ENCODE measurements at regions not wholly inside any gene's neighbourhood (a gene's known extent, or its start where the extent isn't known, plus 50 kb on each side); places are given as distances from the start of the nearest gene placed in this dataset.

DNA sequence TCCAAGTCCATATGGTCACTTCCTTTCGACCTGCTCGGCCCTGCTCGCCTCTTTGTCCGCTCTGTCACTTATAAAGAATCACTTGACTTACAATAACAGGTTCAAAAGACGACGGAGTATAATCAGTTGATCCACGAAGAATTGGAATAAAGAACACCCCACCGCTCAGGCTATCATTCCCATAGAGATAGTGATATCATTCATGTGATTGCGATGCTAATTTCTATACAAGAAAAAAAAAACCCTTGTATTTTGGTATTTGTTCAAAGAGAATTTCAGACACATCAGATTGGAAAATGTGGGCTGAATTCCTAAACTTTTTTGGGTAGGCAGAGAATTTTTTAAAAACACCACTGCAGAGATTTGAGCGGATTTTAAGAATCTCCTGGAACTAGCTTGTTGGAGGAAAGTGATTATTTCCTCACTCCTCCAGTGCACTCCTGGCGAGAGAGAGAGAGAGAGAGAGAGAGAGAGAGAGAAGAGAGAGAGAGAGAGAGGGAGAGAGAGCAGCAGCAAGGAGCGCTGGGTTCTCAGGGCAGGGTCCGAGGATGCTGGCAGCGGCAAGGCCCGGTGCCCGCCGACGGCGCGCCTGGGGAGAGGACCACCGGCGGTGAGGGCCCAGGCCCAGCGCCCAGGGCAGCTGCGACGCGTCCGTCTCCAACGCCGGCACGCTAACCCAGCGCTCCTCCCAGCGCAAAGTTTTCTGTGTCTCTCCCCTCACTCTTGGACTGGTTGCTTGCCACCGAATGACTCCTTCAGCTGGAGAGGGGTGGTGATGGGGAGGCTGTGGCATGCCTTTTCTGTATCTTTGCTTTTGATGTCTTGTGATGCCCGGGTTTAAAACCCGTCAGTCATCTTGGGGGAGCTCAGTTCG, 149.0 kb upstream of the ZNF536 start:
- no peak for FAIRE-seq

DNA sequence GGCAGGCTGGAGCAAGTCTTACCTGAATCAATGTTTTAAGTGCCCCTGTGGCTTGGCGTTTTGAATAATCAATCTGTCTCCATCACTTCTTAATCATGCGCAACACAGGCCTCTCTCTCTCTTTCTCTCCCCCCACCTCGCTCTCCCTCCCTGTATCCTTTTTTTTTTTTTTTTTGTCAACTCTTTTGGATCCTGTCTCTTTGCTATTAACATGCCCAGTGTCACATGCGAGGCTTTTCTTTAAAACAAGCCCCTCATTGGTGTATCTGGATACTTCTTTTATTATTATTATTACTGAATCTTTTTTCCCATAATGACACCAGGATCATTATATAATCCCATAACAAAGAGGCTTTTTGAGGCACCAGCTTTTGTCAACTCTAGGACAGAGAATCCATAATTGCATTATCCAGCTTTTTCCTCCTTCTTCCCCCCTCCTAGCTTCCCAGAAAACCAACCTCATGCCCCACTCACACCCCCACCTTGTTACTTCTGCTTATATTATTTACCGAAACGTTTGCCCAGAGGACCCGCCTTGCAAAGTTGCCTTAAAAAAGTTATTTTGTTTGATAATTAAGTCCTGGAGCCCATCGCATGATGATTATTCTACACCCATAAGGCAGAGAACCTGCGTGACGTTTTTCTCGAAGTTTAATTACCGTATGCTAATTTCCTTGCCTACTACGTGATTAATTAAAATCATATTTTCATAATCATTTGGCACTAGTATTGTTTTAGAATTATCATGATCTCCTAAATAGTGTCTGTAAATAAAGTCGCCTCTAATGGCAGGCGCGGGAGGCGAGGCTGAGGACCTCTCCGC, 148.1 kb upstream of the ZNF536 start:
- FAIRE-seq: no peak

DNA sequence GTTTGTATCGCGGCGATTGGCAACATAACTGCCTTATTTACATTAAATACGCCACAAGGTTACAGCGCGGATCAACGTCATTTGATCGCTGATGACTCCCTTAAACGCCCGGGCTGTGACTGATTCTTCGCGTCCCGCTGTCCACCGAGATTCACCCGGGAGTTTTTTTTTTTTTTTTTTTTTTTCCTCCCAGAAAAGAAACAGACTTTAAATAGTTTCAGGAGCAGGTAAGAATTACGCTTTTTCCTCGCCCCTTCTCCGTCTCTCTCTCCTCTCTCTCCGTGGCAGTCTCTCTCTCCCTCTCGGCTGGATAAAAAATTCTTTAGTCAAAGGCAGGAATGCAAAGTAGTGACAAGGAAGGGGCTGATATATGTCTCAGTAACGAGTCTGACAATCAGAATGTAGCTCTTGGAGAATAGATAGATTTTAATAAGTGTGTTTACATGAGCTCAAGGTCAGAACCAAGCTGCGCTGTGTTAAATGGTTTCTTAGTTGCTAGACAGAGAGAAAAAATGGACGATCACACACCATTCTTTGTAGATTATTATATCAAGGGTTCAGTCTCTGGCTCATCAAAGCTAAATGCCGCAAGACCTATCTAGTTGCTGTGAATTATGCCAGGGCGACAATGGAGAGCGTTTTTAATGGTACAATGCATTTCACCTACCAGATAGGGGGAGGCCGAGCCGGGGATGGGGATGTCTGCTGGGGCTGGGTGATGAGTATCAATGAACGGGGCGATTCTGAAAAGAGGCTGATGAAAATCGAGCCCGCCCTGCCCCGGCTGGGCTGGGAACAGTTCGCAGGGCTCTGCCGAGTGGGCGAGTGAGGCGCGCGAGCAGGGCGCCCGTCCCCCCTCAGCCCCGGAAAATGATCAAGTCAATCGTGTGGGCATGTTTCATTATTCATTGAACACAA, 147.2 kb upstream of the ZNF536 start:
- FAIRE-seq: no peak

- FAIRE-seq: no peak
Measured at GRCh38 chr19:30225676-30226463, 146.3 kb upstream of the ZNF536 start.

DNA sequence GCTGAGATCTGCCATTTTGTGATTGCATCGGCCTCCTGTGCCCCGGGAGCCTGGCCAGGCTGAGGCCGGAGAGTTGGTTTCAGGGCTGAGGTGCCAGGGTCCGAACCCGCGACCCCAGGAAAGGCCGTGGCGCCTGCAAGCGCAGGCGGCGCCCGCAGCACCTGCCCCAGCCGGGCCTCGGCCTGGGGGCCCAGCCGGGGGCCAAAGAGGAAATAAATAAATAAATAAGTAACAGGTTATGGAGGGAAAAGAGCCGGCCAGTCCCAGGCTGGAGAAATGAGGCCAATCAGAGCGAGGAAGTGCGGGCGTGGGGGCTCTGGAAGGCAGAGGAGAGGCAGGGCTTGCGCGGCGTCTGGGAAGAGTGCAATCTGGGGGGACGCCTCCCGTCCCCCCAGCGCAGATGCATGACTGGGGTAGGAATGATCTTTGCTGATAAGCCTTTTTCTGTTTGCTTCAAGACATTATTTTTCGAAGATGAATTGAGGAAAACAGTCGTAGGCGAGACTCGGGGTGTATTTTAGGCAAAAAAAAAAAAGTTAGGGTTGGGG, 145.6 kb upstream of the ZNF536 start:
- no peak for FAIRE-seq

GRCh38 chr19:30227012-30227621, 145.1 kb upstream of the ZNF536 start:
- FAIRE-seq: no peak

- no peak for FAIRE-seq
Measured at GRCh38 chr19:30227661-30228112, 144.5 kb upstream of the ZNF536 start.

GRCh38 chr19:30228113-30228834, 143.9 kb upstream of the ZNF536 start:
- no peak for FAIRE-seq

DNA sequence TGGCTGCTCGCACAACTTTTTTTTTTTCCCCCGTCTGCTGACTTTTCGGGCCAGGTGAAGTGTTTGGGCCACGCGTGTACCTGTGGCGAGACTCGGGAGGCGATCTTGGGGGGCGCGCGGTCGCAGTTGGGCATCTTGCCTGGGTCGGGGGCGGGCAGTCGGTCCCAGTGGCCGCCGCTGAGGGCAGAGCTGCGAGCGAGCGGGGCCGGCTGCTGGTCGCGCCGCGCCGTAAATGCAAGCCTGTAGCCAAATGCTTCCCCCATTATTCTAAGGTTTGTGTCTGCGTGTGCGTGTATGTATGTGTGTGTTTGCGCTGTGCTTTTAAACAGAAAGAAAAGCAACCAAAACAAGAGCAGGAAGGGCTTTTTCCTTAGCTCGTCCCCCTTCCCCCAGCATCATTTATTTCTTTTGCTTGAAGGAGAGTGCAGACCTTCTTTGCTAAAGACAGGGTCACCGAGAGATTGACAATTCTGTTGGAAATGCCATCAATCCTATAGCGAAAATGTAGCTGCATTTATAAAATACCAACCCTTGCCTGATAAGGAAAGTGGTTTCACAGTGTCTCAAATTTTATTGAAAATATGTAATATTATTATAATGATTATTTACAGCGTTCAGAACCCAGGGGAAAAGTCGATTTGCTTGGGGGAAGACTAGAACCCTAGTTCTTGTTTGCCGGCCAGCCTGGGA, 143.2 kb upstream of the ZNF536 start:
- no peak for FAIRE-seq

GRCh38 chr19:30229525-30230174, 142.5 kb upstream of the ZNF536 start:
- no peak for FAIRE-seq

DNA sequence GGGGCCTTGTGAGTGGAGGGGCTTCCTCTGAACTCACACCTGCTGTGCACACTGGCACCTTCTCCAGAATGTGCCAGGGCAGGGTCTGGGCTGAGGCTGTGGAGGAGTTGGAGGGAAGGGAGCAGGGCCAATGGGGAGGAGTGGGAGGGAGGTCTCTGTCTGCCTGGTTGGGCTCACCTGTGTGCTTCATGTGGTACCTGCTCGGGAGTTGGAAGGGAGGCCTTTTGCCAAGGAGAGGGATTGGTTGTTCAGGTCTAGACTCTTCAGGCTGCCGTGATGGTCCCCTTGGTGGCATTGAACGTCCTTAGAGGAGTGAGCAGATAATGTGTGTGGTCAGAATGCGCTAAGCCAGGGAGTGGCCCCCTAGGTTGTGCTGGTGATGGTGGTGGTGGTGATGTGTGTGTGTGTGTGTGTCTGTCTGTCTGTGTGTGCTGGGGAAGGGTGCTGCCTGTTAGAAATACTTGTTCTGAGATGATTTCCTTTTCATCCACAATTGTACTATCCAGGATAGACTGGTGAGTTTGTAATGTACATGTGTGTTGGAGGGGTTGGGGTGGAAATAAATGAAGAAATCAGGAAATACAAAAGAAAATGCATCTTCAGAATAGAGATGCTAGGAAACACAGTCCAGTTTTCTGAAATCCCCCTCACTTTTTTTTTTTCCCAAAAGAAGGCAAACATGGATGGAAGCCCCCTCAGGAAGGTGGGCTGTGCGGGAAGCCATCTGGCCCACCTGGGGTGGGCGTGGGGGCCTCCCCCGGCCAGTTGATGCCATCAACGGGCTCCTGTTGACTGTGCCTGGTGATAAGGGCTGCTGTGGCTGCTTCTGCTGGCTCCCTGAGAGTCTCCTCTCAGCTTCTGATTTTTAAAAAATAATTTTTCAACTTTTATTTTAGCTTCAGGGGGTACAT, 140.5 kb upstream of the ZNF536 start:
- no peak for FAIRE-seq

- FAIRE-seq: no peak
Measured at GRCh38 chr19:30233375-30233774, 138.8 kb upstream of the ZNF536 start.

DNA sequence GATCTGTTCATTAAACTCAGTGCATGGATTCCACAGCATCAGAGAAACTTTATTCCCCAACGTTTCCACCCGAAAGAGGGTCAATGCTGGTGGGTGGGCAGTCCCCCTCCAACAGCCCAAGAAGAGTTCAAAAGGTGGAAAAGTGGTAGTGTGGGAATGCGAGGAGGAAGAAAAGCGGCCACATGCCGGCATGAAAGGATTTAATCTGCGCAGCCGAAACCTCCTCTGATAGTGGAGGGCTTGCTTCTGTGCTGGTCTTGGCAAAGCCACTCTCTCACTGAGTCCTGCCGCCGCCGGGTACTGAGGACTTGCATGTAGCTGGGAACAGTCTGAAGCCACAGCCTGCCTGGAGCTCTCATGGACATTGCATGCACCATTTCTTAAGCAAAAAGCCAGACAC, 136.2 kb upstream of the ZNF536 start:
- FAIRE-seq: no peak

DNA sequence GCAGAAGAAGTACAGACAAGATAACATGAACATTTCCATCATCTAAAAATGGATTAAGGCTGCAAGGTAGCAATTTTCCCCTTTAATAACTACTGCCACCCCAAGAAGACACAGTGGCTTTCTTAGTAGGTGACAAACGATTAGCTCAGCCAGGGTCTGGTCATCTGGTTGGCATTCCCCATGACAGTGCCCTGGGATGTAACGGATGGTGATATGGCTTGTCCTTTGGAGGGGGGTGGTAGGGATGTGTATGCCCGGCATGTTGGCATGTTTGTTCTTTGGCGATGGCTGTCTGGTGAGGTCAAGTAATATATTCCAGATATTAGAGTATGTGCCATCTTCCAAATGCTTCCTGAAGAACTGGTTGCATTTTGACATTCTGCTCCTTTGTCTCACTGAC, 135.6 kb upstream of the ZNF536 start:
- no peak for FAIRE-seq

DNA sequence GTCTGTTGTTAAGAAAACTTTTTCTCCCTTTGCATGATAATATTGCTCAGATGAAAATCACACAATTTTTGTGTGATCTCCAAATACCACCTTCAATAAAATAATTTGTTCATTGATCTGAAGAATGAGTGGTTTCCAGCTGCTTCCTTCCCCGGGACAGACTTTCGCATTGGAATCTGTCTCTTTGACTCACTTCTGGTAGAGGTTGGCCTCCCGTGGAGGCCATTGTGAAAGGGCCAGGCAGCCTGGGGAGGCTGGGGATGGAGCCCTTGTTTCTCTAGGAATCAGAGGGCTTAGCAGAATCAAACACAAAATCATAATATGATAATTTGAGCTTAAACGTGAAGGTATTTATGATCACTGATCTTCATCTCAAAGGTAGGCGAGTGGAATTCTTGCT, 135.0 kb upstream of the ZNF536 start:
- no peak for FAIRE-seq

GRCh38 chr19:30240904-30241695, 131.1 kb upstream of the ZNF536 start:
- no peak for FAIRE-seq

- FAIRE-seq: no peak
Measured at GRCh38 chr19:30244533-30244932, 127.7 kb upstream of the ZNF536 start.

All from endometrium (tissue), 2 donors.